K562 (cell line): ENCODE measurements at regions not wholly inside any gene's neighbourhood (a gene's known extent, or its start where the extent isn't known, plus 50 kb on each side); places are given as distances from the start of the nearest gene placed in this dataset.

Experiments
- ATAC-seq: fragments of 200-7000 bp; cut with Tn5 transposase; 3 replicates; pipeline ENCODE4 v1.9.1; 2020; ENCODE audit warnings: moderate library complexity
- BruUV-seq: library from RNA; stranded (reverse); fragments of 400-500 nt; replicated peaks from 2 replicates; lab custom pipeline; 2021; lab: Mats Ljungman, UMichigan
- CTCF ChIA-PET: fragments of 300-600 bp; formaldehyde crosslinking; extraction: SDS; loops from one replicate; lab custom pipeline; 2021; ENCODE audit warnings: low intra/inter-chr PET ratio; lab: Yijun Ruan, JAX
- POLR2A ChIA-PET: fragments of 300-600, 350-650 bp; sonication (Branson Sonifier 250); formaldehyde crosslinking; extraction: SDS; loops from one replicate; lab custom pipeline; 2021; ENCODE audit warnings: antibody characterized with exemption, inconsistent platforms; lab: Yijun Ruan, JAX
- DNase-seq, 4 experiments: peaks; one replicate each; pipeline versions ENCODE4 v3.0.0 to v3.0.0-alpha.2; 2011 to 2018; ENCODE audit warnings: low spot score in 3 of 4, mixed read lengths in 3 of 4; ENCODE audit errors: extremely low read depth in 1 of 4
- FAIRE-seq: peaks from 2 replicates; lab custom pipeline; 2011; peaks lifted over from hg19 to GRCh38; lab: Jason Lieb, UNC
- H2AFZ ChIP-seq: 2 replicates; pipeline ENCODE4 v1.6.0; 2011; ENCODE audit warnings: low read depth, low read length, control low read depth, inconsistent platforms
- H3K27ac ChIP-seq: fragments of 200-600 bp; 3 replicates; pipeline ENCODE4 v1.8.0; 2011; ENCODE audit warnings: low read depth, mild to moderate bottlenecking, control low read depth, inconsistent platforms, low read length, moderate library complexity, mixed read lengths; ENCODE audit errors: extremely low read depth
- H3K27me3 ChIP-seq, 2 experiments: fragments of 300-600 bp in 1 of 2; 2 replicates in 1 of 2; 3 replicates in 1 of 2; pipeline versions ENCODE4 v1.6.0 to v1.8.0; 2011; ENCODE audit warnings: inconsistent platforms in 2 of 2, low read length in 2 of 2, mild to moderate bottlenecking in 1 of 2, mixed read lengths in 1 of 2, moderate library complexity in 1 of 2; ENCODE audit not compliant: control insufficient read depth in 2 of 2, insufficient read depth in 2 of 2
- H3K36me3 ChIP-seq: fragments of 300-600 bp; 3 replicates; pipeline ENCODE4 v1.8.0; 2011; ENCODE audit warnings: mild to moderate bottlenecking, low read length, inconsistent platforms; ENCODE audit not compliant: control insufficient read depth, insufficient read depth
- H3K4me1 ChIP-seq, 2 experiments: fragments of 200-600 bp in 1 of 2; replicated peaks in 1 of 2; 2 replicates in 1 of 2; 3 replicates in 1 of 2; pipeline versions ENCODE4 v1.5.1 to v1.8.0; 2011; ENCODE audit warnings: inconsistent platforms in 2 of 2, low read length in 2 of 2, mild to moderate bottlenecking in 1 of 2, mixed read lengths in 1 of 2, moderate library complexity in 1 of 2; ENCODE audit not compliant: control insufficient read depth in 2 of 2, insufficient read depth in 2 of 2
- H3K4me2 ChIP-seq: 2 replicates; pipeline ENCODE4 v1.6.1; 2011; ENCODE audit warnings: low read length, control low read depth, inconsistent platforms, mixed read lengths; ENCODE audit not compliant: insufficient read depth
- H3K4me3 ChIP-seq: fragments of 200-600 bp; sonication (generic), shearing (Covaris generic); 2 replicates; pipeline ENCODE4 v1.5.1; 2016; ENCODE audit warnings: control low read depth, inconsistent platforms
- H3K79me2 ChIP-seq: fragments of 200-600 bp; 3 replicates; pipeline ENCODE4 v1.8.0; 2011; ENCODE audit warnings: low read length, inconsistent platforms; ENCODE audit not compliant: control insufficient read depth, insufficient read depth
- H3K9ac ChIP-seq, 2 experiments: 2 replicates each; pipeline versions ENCODE4 v1.6.0 to v1.6.1; 2011; ENCODE audit warnings: low read depth in 2 of 2, low read length in 2 of 2, control low read depth in 1 of 2, inconsistent platforms in 1 of 2, mild to moderate bottlenecking in 1 of 2, mixed read lengths in 1 of 2; ENCODE audit not compliant: insufficient read depth in 1 of 2
- H3K9me1 ChIP-seq: one replicate; pipeline ENCODE4 v1.6.0; 2011; ENCODE audit warnings: inconsistent platforms, mild to moderate bottlenecking, low read length, moderate library complexity; ENCODE audit not compliant: control insufficient read depth, insufficient read depth
- H3K9me3 ChIP-seq: replicated peaks from 2 replicates; pipeline ENCODE4 v1.5.1; 2011; ENCODE audit warnings: low read depth, low read length, inconsistent platforms; ENCODE audit not compliant: control insufficient read depth, insufficient read depth
- H4K20me1 ChIP-seq: replicated peaks from 2 replicates; pipeline ENCODE4 v1.6.1; 2011; ENCODE audit warnings: low read length, inconsistent platforms, mixed read lengths; ENCODE audit not compliant: control insufficient read depth, insufficient read depth
- CSDE1 ChIP-seq, 2 experiments: fragments of 450-650 bp; IDR thresholded peaks; 2 replicates each; pipeline ENCODE4 v1.6.1; 2016; ENCODE audit warnings: mild to moderate bottlenecking in 1 of 2
- GABPA ChIP-seq: fragments of 200-800 bp; sonication (Bioruptor generic); conservative IDR thresholded peaks from 2 replicates; pipeline ENCODE4 v1.6.1; 2016; ENCODE audit warnings: low read depth, missing genetic modification characterization, missing compliant biosample characterization
- KLF6 ChIP-seq: fragments of 250-450 bp; sonication (Bioruptor Pico); IDR thresholded peaks from 2 replicates; pipeline ENCODE4 v1.4.0; 2020; ENCODE audit warnings: mild to moderate bottlenecking, moderate library complexity, borderline replicate concordance
- MTA2 ChIP-seq: fragments of 450-650 bp; IDR thresholded peaks from 2 replicates; pipeline ENCODE4 v1.6.1; 2016; ENCODE audit warnings: low read depth
- NFXL1 ChIP-seq: fragments of 450-650 bp; formaldehyde crosslinking; IDR thresholded peaks from 2 replicates; pipeline ENCODE4 v1.4.0; 2021; ENCODE audit warnings: mild to moderate bottlenecking
- TSC22D4 ChIP-seq: fragments of 450-650 bp; IDR thresholded peaks from 2 replicates; pipeline ENCODE4 v1.6.1; 2016; ENCODE audit warnings: missing genetic modification characterization, missing biosample characterization, control low read depth
- ZNF347 ChIP-seq: fragments of 450-650 bp; formaldehyde crosslinking; IDR thresholded peaks from 2 replicates; pipeline ENCODE4 v1.4.0; 2020; ENCODE audit warnings: low read depth, mild to moderate bottlenecking, moderate library complexity
- ZNF518B ChIP-seq: fragments of 250-450 bp; sonication (Bioruptor Pico); IDR thresholded peaks from 2 replicates; pipeline ENCODE4 v1.5.0; 2021; ENCODE audit warnings: mild to moderate bottlenecking, moderate library complexity
- ZNF583 ChIP-seq: fragments of 250-450 bp; sonication (Bioruptor Pico); IDR thresholded peaks from 2 replicates; pipeline ENCODE4 v1.4.0; 2020
- WGBS: fragments of 100-300 bp; shearing (Covaris generic); methylation state at CpG from one replicate; pipeline ENCODE4 v1.1.6; 2016; ENCODE audit warnings: low coverage, mixed read lengths; ENCODE audit not compliant: insufficient coverage; ENCODE audit errors: missing lambda C conversion rate; 5-methylcytosine and 5-hydroxymethylcytosine counted together
- in situ Hi-C: fragments of 300-500 bp; cut with MboI; formaldehyde crosslinking; loops from 4 replicates; pipeline ENCODE4 v1.15.0; 2018; ENCODE audit warnings: inconsistent platforms, mixed read lengths
- intact Hi-C: fragments of 100-400 bp; cut with micrococcal nuclease; formaldehyde crosslinking; loops from 2 replicates; pipeline ENCODE4 v1.14.2; 2022
- TF ChIP-seq, protein P1 (sequence below): IDR thresholded peaks from 3 replicates; pipeline ENCODE4 v1.6.1; 2011; ENCODE audit warnings: borderline replicate concordance, mild to moderate bottlenecking; ENCODE audit not compliant: insufficient read length, insufficient read depth
- TF ChIP-seq, protein P2 (sequence below): fragments of 450-650 bp; IDR thresholded peaks from 2 replicates; pipeline ENCODE4 v1.6.1; 2016; ENCODE audit warnings: antibody characterized with exemption
- TF ChIP-seq, protein P3 (sequence below), 2 experiments: fragments of 450-650 bp in 1 of 2; sonication (generic) in 1 of 2; formaldehyde crosslinking in 1 of 2; IDR thresholded peaks in 1 of 2; conservative IDR thresholded peaks in 1 of 2; 2 replicates each; pipeline versions ENCODE4 v1.6.1 to v1.8.1; 2016 to 2023; ENCODE audit warnings: mild to moderate bottlenecking in 2 of 2, moderate library complexity in 2 of 2, inconsistent platforms in 1 of 2, missing genetic modification reagents in 1 of 2
- TF ChIP-seq, protein P4 (sequence below): fragments of 250-450 bp; sonication (Bioruptor Pico); IDR thresholded peaks from 2 replicates; pipeline ENCODE4 v1.8.0; 2022; ENCODE audit warnings: moderate library complexity, mild to moderate bottlenecking, inconsistent platforms

GRCh38 chr13:106008540-106008939 is 526.9 kb downstream of the EFNB2 start (continued):
- no peak for TF ChIP-seq ZNF518B (CRISPR knock-in tag)
- TF ChIP-seq, protein P1, sequence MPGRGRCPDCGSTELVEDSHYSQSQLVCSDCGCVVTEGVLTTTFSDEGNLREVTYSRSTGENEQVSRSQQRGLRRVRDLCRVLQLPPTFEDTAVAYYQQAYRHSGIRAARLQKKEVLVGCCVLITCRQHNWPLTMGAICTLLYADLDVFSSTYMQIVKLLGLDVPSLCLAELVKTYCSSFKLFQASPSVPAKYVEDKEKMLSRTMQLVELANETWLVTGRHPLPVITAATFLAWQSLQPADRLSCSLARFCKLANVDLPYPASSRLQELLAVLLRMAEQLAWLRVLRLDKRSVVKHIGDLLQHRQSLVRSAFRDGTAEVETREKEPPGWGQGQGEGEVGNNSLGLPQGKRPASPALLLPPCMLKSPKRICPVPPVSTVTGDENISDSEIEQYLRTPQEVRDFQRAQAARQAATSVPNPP = no peak
- TF ChIP-seq, all 486 proteins: peak for 0

DNA sequence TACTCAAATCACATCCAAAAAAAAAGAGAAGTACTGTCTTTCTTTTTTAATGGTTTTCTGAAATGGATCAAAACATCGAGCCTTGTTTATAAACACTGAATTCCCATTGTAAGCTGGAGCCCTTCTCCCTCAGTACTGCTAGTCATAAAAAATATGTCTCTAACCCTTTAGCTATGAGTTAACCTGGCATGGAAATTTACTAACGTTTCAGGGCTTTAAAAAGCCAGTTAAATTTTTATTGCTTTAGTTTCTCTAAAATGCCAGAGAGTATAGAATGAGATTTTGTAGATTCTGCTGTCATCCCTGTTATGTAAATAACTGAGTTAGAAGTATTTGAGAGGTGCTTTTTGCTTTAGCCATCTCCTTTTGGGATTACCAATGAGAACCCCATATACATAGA is 528.3 kb downstream of the EFNB2 start:
- Histone ChIP-seq H3K9me3 (no peaks in the 10 kb centered on the region), H3K4me1 (no peaks in the 10 kb centered on the region)
- TF ChIP-seq KLF6 (CRISPR knock-in tag) = no peak
- TF ChIP-seq, protein P2, sequence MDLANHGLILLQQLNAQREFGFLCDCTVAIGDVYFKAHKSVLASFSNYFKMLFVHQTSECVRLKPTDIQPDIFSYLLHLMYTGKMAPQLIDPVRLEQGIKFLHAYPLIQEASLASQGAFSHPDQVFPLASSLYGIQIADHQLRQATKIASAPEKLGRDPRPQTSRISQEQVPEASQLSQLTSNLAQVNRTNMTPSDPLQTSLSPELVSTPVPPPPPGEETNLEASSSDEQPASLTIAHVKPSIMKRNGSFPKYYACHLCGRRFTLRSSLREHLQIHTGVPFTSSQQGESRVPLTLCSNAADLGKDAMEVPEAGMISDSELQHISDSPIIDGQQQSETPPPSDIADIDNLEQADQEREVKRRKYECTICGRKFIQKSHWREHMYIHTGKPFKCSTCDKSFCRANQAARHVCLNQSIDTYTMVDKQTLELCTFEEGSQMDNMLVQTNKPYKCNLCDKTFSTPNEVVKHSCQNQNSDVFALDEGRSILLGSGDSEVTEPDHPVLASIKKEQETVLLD = no peak
- no peak for TF ChIP-seq CSDE1 (IDR thresholded peaks at IDR 0.05)
- no peak for TF ChIP-seq GABPA (tag)
- TF ChIP-seq, protein P3, sequence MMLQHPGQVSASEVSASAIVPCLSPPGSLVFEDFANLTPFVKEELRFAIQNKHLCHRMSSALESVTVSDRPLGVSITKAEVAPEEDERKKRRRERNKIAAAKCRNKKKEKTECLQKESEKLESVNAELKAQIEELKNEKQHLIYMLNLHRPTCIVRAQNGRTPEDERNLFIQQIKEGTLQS (IDR thresholded peaks at IDR 0.05) = no peak
- TF ChIP-seq, protein P3 (CRISPR knock-in tag; conservative IDR thresholded peaks at IDR 0.05) = no peak
- TF ChIP-seq ZNF347 (CRISPR knock-in tag) = no peak
- TF ChIP-seq ZNF583 (CRISPR knock-in tag) = no peak
- TF ChIP-seq NFXL1 (CRISPR knock-in tag) = no peak
- TF ChIP-seq, protein P4, sequence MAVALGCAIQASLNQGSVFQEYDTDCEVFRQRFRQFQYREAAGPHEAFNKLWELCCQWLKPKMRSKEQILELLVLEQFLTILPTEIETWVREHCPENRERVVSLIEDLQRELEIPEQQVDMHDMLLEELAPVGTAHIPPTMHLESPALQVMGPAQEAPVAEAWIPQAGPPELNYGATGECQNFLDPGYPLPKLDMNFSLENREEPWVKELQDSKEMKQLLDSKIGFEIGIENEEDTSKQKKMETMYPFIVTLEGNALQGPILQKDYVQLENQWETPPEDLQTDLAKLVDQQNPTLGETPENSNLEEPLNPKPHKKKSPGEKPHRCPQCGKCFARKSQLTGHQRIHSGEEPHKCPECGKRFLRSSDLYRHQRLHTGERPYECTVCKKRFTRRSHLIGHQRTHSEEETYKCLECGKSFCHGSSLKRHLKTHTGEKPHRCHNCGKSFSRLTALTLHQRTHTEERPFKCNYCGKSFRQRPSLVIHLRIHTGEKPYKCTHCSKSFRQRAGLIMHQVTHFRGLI (CRISPR knock-in tag) = no peak
- TF ChIP-seq MTA2 = no peak
- no peak for TF ChIP-seq TSC22D4 (tag)
- TF ChIP-seq, all 486 proteins: peak for 0
- Histone ChIP-seq H2AFZ (no peak overlapping the region), H3K36me3 (no peaks in the 10 kb centered on the region), H3K9ac (no peak overlapping the region), H3K27me3 (no peaks in the 10 kb centered on the region), H3K9me1 (no peaks in the 10 kb centered on the region), H3K79me2 (no peaks in the 10 kb centered on the region), H3K4me3 (no peak overlapping the region), H3K4me2 (no peak overlapping the region), H4K20me1 (no peaks in the 10 kb centered on the region), H3K27ac (no peak overlapping the region)
- BruUV-seq = no TSS peak
- intact Hi-C loops (no loop called here), in situ Hi-C loops (no loop called here)
- WGBS = 0% methylated on average over 2 of the region's 2 CpGs
- POLR2A ChIA-PET = no interaction called here
- FAIRE-seq (no peak), ATAC-seq (no peak), DNase-seq (no peak)
- CTCF ChIA-PET = no interaction called here
